HG02981 (cell line): ENCODE measurements at regions not wholly inside any gene's neighbourhood (a gene's known extent, or its start where the extent isn't known, plus 50 kb on each side); places are given as distances from the start of the nearest gene placed in this dataset.
"Not testable (repeated sequence)": the region's sequence is repeated elsewhere in the genome, so short reads cannot be mapped to it uniquely, and the experiment has no call there.

Experiments used
- ATAC-seq: cut with Tn5 transposase; IDR thresholded peaks from one replicate; pipeline ENCODE4 v1.9.1; 2021; ENCODE audit warnings: mild to moderate bottlenecking, moderate library complexity; ENCODE audit not compliant: unreplicated experiment

- no peak for ATAC-seq
Measured at GRCh38 chr1:238787471-238787870, 598.9 kb upstream of the CHRM3 start.

GRCh38 chr1:238783633-238784032 lies 602.7 kb upstream of the CHRM3 start:
- no peak for ATAC-seq

DNA sequence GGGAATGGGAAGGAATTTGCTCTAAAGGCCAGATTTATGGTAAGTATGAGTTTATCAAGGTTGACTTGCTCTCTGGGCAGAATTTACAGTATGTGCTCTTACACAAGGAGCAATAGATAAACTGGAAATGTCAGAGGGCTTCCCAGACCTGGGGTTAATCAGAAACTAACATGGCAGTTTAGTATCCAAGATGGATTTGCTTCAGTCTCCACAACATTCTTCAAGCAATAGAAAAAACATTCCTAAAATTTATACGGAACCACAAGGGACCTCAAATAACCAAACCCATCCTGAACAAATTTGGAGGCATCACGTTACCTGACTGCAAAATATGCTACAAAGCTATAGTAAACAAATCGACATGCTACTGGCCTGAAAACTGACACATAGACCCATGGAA lies 606.7 kb upstream of the CHRM3 start:
- no peak for ATAC-seq

DNA sequence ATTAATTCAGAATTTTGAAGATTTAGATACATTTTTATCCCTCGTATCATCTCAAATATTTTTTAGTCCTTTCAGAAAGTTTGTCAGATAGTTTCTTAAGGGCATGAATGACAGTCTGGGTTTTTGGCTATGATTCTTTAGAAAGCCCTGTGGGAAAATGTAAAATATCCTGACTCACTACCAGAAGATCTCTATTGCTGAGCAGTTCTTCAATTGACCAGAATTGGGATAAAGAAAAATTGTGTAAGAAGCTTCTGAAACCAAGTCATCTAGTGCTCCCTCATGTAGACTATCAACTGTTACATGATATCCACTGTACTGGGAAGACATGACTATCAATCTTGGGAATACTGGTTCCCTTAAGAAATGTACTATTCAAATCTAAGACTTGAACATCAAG lies 608.3 kb upstream of the CHRM3 start:
- ATAC-seq: no peak

DNA sequence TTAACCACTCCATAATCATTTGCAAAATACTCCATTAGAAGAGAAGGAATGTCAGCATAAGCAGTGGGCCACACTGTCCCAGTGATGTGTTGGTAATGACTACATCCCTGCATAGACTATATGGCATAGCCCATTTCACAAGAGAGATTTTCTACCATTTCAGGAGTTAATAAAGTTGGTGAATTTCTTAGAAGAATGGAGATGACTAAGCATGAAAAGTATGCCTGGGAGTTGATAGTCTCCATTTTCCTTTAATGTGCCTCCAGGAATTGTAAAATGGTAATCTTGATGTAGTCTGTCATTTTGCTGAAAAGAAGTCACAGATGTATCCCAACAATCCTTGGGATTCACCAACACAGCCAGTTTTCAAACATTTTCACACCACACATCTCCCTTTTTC lies 608.8 kb upstream of the CHRM3 start:
- ATAC-seq: no peak

DNA sequence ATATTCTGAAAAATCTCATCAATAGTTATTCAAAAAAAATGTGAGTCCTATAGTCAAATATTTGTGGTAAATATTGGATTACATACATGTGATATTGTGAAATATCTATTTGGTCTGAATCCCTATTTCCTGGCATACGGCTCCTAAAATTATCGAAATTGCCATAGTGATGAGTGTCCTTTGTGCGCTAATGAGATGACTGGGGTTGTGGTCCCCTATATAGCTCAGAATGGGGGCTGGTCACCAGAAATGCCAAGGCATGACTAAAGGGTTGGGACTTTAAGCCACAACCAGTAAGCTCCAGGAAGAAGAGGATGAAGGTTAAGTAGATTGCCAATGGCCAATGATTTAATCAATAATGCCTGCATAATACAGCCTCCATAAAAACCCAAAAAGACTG lies 610.2 kb upstream of the CHRM3 start:
- ATAC-seq: no peak

DNA sequence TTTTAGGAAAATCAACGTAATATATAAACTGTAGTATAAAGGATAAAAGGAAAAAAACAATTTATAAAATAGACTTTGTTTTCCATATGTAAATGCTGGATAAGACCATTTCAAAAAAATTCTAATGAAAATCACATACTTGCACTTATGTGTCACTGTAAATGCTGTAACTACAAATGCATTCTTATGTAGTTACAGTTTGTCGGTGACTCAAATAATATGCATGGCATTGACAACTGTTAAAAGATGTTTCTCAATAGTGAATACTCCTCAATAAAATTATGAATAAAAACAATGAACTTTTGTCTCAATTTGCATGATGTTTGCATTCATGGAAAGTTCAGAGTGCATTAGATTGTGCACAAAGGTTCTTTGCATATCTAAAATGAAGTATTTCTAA lies 614.0 kb upstream of the CHRM3 start:
- ATAC-seq: no peak

- ATAC-seq: no peak
Measured at GRCh38 chr1:238767321-238767720, 619.0 kb upstream of the CHRM3 start.

- ATAC-seq: no peak
Measured at GRCh38 chr1:238764779-238765178, 621.6 kb upstream of the CHRM3 start.

DNA sequence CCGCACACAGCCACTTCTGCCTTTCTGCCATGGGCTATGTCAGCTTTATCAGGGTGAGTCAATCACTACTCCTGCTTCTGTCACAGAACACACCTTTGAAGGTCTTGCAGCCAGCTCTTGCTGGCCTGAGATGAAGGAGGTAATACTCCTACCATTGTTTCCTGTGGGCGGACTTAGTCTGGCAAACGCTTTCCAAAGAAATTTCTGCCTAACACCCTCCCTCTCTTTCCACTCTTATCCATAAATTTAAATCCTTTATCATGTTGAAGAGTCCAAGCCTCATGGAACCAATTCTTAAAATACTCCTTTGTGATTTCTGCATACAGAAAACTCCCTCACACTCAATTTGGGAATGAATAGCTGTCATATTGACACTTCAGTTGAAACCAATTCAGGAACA lies 633.1 kb upstream of the CHRM3 start:
- ATAC-seq: no peak

DNA sequence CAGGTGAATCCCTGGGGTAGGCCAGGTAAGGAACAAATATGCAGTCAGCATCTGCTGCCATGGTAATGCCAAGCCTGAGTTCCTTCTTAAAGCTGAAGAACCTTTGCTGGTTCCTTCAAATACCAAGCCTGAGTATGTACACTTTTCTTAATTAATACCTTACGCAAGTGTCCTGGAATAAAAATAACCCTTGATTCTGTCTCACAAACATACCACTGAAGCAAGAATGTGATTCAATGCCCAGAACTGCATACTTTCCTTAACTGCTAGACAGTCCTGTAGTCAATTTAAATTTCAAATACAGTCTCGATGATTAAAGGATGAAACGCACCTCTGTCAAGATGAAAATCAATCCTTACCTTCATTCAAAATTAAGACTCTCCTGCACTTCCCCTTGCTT lies 634.0 kb upstream of the CHRM3 start:
- ATAC-seq: no peak

DNA sequence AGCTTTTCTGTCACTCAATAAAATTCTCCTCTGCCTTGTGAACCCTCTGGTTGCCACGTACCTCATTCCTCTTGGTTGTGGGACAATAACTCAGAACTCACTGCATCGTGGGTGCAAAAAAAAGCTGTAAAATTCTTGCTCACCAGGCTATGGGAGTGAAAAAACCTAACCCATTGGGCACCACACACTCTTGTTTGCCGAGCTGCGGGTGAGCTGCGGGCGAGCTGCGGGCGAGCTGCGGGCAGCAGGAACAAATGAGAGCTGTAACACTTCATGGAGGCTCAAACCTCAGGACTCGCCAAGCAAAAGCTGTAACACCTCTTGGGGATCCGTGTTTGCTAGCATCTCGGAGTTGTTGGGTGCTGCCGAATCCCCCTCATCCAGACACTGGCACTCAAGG lies 641.3 kb upstream of the CHRM3 start:
- ATAC-seq: no peak

DNA sequence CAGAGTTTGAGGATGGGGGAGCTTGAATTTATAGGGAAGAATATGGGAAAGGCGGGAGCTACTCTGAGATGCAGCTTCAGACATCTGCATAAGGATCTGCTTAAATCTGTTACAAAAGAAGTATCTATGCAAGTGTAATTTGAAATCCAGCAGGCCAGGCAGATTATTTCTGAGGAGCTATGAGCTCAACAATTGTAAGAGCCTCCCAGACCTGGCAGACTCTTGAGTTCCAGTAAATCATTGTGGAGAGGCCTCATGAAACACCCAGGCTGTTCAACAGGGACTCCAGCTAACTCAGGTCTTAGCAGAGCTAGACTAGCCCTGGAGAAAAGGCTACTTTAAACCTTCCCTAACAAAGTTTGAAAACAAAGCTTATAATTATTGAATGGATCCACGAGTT lies 647.5 kb upstream of the CHRM3 start:
- no peak for ATAC-seq

GRCh38 chr1:238727670-238728069 lies 658.7 kb upstream of the CHRM3 start:
- ATAC-seq: no peak

DNA sequence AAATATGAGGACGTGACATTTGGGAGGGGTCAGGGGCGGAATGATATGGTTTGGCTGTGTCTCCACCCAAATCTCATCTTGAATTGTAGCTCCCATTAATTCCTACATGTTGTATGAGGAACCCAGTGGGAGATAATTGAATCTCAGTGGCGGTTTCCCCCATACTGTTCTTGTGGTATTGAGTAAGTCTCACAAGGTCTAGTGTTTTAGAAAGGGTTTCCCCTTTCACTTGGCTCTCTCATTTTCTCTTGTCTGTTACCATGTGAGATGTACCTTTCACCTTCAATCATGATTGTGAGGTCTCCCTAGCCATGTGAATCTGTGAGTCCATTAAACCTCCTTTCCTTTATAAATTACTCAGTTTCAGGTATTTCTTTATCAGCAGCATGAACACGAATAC lies 663.6 kb upstream of the CHRM3 start:
- no peak for ATAC-seq

DNA sequence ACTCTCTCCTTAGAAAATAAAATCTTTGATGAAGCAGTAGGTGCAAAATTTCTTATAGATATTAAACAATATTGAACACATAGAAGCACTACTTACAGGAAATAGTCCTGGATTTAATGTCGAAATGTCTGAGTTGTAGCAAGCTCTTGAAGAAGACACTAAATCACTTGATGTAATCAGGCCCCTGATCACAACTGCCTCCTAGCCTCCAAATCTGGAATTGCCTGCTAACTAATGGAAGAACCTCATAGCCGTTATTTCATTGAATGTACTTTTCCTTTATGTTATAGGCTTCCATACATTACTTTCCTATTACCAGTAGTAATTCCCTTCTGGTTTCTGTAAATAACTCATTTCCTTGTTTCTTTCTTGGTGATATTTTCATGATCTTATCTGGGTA lies 675.7 kb upstream of the CHRM3 start:
- ATAC-seq: no peak

GRCh38 chr1:238701024-238701423 lies 685.3 kb upstream of the CHRM3 start:
- ATAC-seq: no peak

- ATAC-seq: no peak
Measured at GRCh38 chr1:238690415-238690814, 696.0 kb upstream of the CHRM3 start.

- not testable (repeated sequence) for ATAC-seq
Measured at GRCh38 chr1:238684576-238684975, 701.8 kb upstream of the CHRM3 start.

- no peak for ATAC-seq
Measured at GRCh38 chr1:238681451-238681850, 704.9 kb upstream of the CHRM3 start.

DNA sequence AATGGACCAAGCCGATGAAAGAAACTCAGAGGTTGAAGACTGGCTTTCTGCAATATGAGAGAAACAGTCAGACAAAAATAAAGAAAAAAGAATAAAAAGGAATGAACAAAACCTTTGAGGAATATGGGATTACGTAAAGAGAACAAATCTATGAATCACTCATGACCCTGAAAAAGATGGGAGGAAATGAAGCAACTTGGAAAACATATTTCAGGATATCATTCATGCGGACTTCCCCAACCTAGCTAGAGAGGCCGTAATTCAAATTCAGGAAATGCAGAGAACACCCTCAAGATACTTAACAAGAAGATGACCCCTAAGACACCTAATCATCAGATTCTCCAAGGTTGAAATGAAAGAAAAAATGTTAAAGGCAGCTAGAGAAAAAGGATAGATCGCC lies 705.3 kb upstream of the CHRM3 start:
- ATAC-seq: no peak

- no peak for ATAC-seq
Measured at GRCh38 chr1:238677567-238677966, 708.8 kb upstream of the CHRM3 start.

- ATAC-seq: no peak
Measured at GRCh38 chr1:238675221-238675620, 711.1 kb upstream of the CHRM3 start.

DNA sequence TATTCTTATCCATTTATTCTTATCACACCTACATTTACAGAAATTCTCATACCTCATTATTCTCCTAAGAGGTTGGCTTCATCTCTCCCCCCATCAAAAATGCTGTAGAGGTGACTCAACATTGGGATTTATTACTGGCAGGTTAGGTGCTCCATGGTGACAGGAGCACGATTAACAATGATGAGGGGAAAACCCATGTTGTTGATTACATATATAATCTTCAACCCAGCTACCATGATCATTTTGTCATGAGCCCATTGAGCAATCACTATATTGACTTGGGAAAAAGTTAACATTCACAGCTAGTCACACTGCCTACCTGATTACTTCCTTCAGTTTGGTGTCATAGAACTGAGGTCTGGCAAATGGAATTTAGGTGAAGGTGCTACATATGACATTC lies 712.1 kb upstream of the CHRM3 start:
- ATAC-seq: no peak
